Anterior cingulate cortex (tissue), 58 donors: ENCODE measurements at regions not wholly inside any gene's neighbourhood (a gene's known extent, or its start where the extent isn't known, plus 50 kb on each side); places are given as distances from the start of the nearest gene placed in this dataset.

Experiments
- DNase-seq, 58 donors: peaks; one replicate each; lab custom pipeline; 2025; lab: John Stamatoyannopoulos, UW

GRCh38 chr2:201968050-201968449, 65.6 kb upstream of the FZD7 start:
- DNase-seq, result no peak

DNA sequence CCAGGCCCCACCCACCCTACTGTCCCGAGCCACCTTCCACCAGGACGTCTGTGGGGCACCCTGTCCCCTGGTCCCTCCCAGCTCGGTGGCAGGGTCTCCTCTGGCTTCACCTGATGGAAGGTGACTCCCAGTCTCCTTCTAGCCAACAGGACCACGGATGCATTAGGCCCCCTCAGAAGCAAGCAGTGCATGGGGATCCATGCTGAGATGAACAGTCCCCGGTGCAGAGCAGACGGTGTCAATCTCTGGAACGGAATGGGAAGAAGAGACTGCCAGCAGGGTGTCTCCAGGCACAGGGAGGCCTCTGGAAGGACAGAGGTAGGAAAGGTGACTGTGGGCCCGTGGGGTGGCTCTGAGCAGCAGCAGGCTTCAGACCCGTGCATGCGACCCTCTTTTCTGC, 65.2 kb upstream of the FZD7 start:
- DNase-seq, result no peak

DNA sequence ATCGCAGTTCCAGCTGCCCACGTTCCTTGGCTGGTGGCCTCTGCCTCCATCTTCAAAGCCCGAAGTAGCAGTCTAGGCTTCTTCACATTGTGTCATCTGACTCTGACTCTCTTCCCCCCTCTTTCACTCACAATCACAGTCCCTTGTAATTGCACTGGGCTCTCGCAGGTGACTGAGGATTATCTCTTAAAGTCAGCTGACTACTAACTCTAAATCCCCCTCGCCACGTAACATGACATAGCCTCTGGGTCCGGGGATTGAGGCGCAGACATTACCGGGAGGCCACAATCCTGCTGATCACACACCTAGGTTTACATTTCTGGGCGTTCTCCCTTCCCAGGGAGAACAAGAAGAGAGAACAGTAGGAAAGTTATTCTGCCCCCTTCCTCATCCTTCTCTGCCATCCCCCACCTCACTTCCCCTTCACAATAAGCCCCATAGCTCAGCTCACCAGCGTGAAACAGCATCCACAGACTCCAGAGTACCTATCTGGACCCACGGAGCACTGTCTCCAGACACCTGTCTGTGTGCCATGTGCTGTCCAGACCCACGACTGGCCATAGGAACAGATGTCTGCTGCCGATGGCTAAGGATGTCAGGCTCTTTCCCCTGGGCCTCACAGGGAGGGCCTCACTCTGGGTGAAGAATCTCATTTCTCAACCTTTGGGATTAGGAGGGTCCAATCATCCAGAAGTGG, 64.3 kb upstream of the FZD7 start:
- no peak for DNase-seq

DNA sequence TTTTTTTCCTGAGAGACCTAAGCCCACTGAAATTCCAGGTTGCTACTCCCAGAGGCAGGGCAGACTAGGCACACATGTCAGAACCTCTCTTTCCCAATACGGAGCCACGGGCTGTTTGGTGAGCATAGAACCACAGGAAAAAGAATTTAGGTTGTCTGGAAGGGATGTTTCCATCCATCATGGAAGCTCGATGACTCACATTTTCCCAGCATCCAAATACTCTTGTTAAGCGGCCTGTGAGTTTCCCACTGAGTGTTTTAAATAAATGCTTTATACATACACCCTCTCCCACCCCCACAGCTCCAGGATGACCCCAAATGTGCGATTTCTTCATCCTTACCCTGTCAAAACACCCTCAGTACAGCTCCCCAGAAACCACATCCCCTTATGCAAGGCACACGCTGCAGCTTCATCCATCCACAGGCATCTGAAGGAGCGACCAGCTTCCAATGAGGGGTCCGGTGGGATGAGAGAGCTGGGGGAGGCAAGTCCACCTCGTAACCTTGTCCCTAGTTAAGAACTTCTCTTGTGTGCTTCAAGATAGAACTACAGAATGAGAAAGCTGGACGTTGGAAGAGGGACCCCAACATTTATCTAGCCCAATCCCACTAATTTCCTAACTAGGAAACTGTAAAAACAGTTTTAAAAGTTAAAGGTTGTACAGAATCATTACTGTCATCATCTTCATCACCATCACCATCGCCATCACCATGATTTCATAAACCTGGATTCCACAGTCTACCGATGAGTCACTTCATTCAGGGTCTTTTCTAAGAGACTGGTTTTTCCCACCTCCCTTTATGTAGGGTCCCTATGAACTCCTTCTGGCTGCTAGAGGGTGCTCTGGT, 63.5 kb upstream of the FZD7 start:
- DNase-seq, result no peak

DNA sequence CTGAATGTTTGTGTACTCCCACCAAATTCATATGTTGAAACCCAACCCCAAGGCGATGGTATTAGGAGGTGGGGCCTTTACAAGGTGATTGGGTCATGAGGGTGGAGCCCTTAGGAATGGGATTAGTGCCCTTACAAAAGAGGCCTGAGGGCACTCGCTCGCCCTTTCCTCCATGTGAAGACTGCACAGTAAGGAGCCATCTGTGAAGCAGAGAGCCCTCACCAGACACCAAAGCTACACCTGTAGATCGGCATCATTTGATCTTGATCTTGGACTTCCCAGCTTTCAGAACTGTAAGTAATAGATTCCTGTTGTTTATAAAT, 62.9 kb upstream of the FZD7 start:
- DNase-seq, result no peak

DNA sequence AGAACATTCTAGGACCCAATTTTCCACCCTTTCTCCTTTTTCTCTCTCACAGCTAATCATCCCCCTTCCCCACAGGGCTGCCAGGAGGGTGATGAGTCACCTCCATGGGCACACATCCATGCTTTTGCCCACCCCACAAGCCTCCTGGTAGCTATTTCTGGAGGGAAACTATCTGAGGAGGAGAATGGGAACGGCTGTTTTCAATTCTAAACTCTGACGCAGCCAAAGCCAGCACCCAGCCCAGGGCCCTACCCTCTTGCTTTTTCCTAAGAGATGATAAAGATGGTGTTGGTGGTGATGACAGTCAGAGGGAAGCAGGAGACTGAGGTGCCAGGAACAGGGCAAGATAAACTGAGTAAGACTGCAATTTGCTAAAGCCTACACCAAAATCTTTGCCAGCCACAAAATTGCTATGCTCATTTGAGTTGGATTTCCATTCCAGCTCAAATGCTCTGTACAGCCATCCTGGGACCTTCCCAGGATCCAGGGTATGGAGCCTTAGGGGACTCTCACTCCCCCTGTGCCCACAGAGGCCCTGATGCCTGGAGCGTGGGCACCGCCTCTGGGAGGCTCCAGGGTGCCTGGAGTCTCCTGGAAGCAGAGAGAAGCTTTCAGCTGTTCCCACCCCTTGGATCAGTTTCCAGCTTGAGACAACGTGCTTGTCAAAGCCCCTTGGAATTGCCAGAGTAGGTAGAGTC, 62.0 kb upstream of the FZD7 start:
- DNase-seq, result peak in 28 of 58 donors; percentile 7 to 65 (median 28)

DNA sequence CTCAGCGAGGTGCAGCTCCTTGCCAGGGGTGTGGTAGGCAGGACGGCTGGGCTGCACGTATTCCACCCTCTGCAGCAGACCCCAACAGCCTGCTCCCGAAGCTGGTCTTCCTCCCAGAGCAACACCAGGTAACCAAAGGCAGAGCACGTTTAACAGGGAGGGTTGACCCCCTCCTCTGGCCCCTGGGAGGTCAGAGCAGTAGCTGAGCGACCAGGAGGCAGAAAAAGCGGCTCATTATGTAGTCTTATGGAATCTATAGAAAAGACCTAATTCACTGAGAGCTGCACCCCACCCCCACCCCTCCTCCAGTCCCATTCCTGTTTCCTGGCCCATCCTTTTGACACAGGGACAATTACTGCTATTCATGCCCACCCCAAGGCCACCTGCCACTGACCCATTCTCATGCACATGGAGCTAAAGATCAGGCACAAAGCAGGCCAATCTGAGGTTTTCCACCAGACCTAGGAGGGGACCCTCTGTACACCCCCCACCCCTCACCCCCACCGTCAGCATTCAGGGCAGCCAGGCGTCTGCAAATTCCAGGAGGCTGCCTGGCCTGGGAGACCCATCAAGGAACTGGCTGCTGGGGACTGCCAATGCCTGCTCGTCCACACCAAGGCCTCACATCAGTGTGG, 60.9 kb upstream of the FZD7 start:
- DNase-seq, result no peak

DNA sequence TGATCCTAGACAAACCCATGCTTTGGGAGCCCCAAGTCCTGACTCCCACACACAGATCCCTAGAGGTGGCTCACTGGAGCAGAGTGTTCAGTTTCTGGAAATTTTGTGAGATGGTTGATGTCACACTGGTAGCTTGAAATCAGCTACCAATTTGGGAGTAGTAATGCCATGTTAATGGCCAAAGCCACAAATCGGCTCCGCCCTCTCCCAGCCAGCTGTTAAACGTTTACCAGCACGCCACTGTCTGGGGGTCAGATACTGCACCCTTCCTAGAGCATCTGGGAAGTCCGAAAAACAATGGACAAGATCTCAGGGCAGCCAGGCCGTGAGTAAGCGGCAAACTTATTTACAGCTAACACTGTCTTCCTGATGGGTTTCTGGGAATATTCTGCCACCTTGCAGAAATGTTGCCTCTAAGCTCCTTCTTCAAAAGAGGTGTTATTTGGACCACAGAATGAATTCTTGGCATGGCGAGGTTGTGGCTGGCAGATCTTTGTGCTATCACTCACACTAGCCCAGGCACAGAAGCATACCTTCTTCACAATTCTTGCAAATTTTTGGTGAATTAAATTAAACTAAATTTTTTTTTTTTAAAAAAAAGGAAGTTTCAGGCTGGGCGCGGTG, 60.2 kb upstream of the FZD7 start:
- no peak for DNase-seq

DNA sequence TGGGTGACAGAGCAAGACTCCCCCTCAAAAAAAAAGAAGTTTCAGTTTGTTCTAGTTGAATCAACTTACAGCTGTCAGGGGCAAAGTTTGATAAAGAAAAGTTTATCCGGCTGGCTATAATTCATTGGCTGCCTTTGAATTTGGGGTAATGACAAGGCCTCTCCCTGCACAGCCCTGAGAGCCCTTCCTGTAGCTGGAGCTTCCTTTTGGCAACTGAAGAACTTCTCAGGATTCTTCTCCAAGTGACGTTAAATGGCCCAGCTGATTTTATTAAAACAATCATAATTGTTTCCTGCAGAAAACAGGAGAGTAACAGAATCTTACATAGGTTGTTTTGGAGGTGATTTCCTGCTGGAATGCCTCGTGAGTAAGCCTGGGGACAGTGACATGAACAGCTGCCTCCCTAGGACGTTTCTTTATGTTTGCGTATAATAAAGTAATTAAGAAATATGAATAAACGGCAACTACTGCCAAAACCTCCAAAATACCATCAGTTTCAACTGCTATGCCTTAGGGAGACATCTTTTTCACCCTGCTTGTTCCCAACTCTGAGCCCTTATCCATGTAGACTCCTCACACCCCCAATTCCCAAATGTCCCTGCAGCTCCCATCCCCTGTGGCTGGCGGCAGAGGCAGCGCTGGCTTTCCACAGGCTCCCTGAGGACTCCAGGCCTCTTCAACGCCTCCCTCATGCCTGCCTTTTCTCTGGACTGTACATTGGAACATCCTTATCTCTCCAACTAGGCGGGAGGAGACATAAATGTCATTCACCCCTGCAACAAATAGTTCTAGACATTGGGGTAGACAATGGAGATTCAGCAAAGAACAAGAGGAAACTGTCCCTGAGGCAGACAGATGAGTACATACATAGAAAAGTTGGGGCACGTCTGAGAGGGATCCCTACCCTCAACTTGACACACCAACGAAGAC, 59.2 kb upstream of the FZD7 start:
- DNase-seq, result no peak

- no peak for DNase-seq
These were observed 58.2 kb upstream of the FZD7 start for GRCh38 chr2:201975434-201975833.

- DNase-seq, result no peak
These were observed 57.6 kb upstream of the FZD7 start for GRCh38 chr2:201975964-201976612.

DNA sequence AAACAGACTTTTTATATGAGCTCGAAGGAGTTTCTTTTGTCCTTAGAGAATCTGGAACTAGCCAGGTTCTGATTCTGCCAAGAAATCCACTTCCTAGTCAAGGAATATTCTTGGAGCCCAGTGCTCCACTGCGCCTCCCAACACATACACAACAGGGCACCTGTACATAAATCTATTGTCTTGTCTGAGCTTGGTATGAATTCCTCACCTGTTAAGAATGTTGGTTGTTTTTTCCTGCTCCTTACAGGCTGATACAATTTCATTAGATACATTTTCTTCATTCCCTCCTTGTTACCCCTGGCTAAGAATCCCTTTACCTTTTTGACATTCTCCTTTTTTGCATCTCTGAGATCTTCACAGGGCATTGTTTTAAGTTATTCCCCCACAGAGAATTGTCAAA, 56.0 kb upstream of the FZD7 start:
- no peak for DNase-seq

DNA sequence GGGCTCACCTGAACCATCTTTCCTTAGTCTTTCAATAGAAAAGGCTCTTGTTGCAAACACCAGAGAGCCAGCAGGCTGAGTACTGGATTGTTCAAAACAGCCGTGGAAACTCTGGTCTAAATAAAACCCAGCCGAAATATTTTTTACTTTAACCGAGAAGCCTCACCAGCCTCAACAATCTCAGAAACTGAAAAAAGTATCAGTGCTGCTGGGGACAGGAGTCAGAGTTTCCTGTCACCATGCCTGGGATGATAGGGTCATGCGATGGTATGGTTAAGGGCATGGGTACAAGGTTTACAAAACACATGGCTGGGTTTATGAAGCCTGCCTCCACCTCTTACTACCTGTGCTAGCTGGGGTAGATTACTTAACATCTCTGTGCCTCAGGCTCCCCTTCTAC, 55.3 kb upstream of the FZD7 start:
- no peak for DNase-seq

DNA sequence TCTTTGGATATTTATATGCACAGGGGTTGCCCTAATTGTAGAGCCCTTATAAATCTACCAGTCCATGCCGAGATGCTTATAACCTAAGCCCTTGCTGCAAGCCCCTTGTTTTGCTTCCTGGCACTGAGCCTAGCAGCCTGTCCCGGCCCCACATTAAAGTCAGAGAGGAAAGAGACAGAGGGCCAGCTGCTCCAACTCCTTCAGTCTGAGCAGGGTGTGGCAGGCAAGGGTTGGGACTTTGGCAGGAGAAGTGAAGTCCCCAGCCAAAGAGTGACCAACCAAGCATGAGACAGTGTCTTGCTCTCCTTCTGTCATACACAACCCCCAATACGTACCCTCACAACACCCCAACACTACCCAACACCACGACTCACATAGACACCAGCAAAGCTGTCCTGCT, 54.7 kb upstream of the FZD7 start:
- DNase-seq, result no peak

DNA sequence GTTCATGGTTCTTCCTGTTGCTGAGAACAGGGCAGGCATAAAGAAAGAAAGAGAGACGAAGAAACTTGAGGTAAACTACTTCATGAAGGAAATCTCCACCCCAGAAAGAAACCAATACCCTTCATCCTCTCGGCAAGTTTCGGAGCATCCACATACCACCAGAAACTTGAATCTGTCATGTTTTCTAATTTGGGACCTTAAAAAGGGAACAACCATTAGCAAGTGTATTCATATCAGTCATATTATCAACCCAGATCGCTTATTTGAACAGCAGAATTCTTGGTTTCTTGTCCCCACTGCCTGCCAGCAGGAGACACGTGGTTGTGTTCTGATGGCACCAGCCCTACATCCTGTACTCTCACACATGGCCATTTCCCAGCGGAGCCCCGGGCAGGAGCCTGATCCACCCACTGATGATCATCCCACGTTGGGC, 53.2 kb upstream of the FZD7 start:
- peak in 2 of 58 donors; percentile 4 to 9 for DNase-seq

DNA sequence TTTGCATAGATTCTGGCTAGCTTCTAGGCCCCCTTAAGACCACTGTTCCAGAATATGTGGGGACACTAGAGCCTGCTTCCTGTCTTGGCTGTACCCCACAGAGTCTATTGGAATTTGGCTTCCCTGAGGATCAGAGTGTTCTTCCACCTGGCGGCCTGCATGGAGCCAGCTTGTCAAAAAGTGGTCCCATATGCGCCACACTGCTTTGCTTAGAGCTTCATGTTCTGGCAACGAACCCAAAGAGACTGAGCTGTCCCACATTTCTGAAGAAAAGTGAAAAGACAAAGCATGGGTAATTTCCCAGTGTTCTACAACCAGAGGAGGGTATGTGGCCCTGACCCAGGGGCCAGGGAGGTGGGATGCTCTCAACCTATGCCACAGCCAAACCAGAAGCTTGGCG, 52.7 kb upstream of the FZD7 start:
- DNase-seq, result peak in 2 of 58 donors; percentile 8 to 10

DNA sequence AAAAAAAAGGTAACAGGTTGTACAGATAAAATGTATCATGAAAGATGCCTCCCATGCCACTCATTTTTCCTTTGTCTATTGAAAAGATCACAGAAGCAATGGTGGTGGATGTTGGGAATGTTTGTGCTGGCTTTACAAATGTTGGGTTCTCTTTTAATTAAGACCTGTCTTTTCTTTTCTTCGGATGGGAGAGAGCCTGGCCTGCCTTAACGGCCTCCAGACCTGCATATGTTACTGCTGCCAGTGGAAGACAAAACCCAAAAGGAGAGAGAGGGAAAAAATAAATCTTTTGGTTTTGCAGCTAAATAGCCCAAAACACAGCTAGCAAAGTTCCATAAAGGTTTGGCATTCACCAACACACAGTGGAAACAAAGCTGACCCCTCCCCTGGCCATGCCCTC, 50.5 kb upstream of the FZD7 start:
- no peak for DNase-seq

GRCh38 chr2:201983800-201984199, 49.9 kb upstream of the FZD7 start:
- no peak for DNase-seq
